H9 (cell line): ENCODE measurements at regions not wholly inside any gene's neighbourhood (a gene's known extent, or its start where the extent isn't known, plus 50 kb on each side); places are given as distances from the start of the nearest gene placed in this dataset.

Source experiments
- DNase-seq: peaks from one replicate; pipeline ENCODE4 v3.0.0-alpha.2; 2017
- H2AFZ ChIP-seq: one replicate; pipeline ENCODE4 v1.6.1; 2013; ENCODE audit warnings: mild to moderate bottlenecking, low read length, control low read depth, moderate library complexity
- H2AK5ac ChIP-seq: 2 replicates; pipeline ENCODE4 v1.6.1; 2013; ENCODE audit warnings: low read length, control low read depth, mixed read lengths; ENCODE audit not compliant: insufficient read length
- H2BK120ac ChIP-seq: one replicate; pipeline ENCODE4 v1.6.1; 2013; ENCODE audit warnings: low read depth, mild to moderate bottlenecking, low read length, control low read depth, inconsistent platforms; ENCODE audit not compliant: poor library complexity, severe bottlenecking
- H2BK12ac ChIP-seq: 2 replicates; pipeline ENCODE4 v1.6.1; 2013; ENCODE audit warnings: low read length, control low read depth, mixed read lengths, low read depth; ENCODE audit not compliant: insufficient read length
- H2BK15ac ChIP-seq: 2 replicates; pipeline ENCODE4 v1.6.1; 2013; ENCODE audit warnings: low read depth, low read length, control low read depth
- H2BK20ac ChIP-seq: one replicate; pipeline ENCODE4 v1.6.1; 2013; ENCODE audit warnings: low read depth, mild to moderate bottlenecking, low read length, control low read depth, inconsistent platforms; ENCODE audit not compliant: poor library complexity, severe bottlenecking
- H2BK5ac ChIP-seq: 2 replicates; pipeline ENCODE4 v1.6.1; 2013; ENCODE audit warnings: low read length, control low read depth, mixed read lengths; ENCODE audit not compliant: insufficient read length
- H3K14ac ChIP-seq: 2 replicates; pipeline ENCODE4 v1.6.1; 2013; ENCODE audit warnings: low read length, control low read depth; ENCODE audit not compliant: insufficient read depth
- H3K18ac ChIP-seq: 2 replicates; pipeline ENCODE4 v1.6.1; 2013; ENCODE audit warnings: low read depth, mild to moderate bottlenecking, mixed read lengths, low read length, control low read depth; ENCODE audit not compliant: insufficient read length
- H3K23ac ChIP-seq: 2 replicates; pipeline ENCODE4 v1.6.1; 2013; ENCODE audit warnings: low read length, control low read depth, mixed read lengths, low read depth; ENCODE audit not compliant: insufficient read length
- H3K23me2 ChIP-seq: 2 replicates; pipeline ENCODE4 v1.6.1; 2013; ENCODE audit warnings: low read depth, mild to moderate bottlenecking, mixed read lengths, low read length, control low read depth; ENCODE audit not compliant: insufficient read length, poor library complexity, severe bottlenecking
- H3K27ac ChIP-seq: 2 replicates; pipeline ENCODE4 v1.5.1; 2013; ENCODE audit warnings: low read length, control low read depth, mixed read lengths, low read depth; ENCODE audit not compliant: insufficient read length
- H3K27me3 ChIP-seq: 2 replicates; pipeline ENCODE4 v1.6.1; 2013; ENCODE audit warnings: low read length, control low read depth, inconsistent platforms; ENCODE audit not compliant: insufficient read depth
- H3K4ac ChIP-seq: 2 replicates; pipeline ENCODE4 v1.6.1; 2013; ENCODE audit warnings: low read depth, mild to moderate bottlenecking, control low read depth, inconsistent platforms, low read length, moderate library complexity
- H3K4me1 ChIP-seq: 2 replicates; pipeline ENCODE4 v1.6.1; 2013; ENCODE audit warnings: low read length, control low read depth, inconsistent platforms; ENCODE audit not compliant: insufficient read depth
- H3K4me2 ChIP-seq: 2 replicates; pipeline ENCODE4 v1.6.1; 2013; ENCODE audit warnings: low read length, control low read depth, mixed read lengths; ENCODE audit not compliant: insufficient read length, insufficient read depth
- H3K56ac ChIP-seq: 2 replicates; pipeline ENCODE4 v1.6.1; 2013; ENCODE audit warnings: low read depth, mild to moderate bottlenecking, mixed read lengths, low read length, control low read depth; ENCODE audit not compliant: insufficient read length
- H3K79me1 ChIP-seq: 2 replicates; pipeline ENCODE4 v1.6.1; 2013; ENCODE audit warnings: low read depth, mild to moderate bottlenecking, moderate library complexity, low read length, control low read depth, inconsistent platforms; ENCODE audit not compliant: insufficient read depth, poor library complexity, severe bottlenecking
- H3K79me2 ChIP-seq: 2 replicates; pipeline ENCODE4 v1.6.1; 2013; ENCODE audit warnings: low read length, control low read depth, inconsistent platforms; ENCODE audit not compliant: insufficient read depth
- H3K9ac ChIP-seq: 2 replicates; pipeline ENCODE4 v1.6.1; 2013; ENCODE audit warnings: low read length, control low read depth, mixed read lengths; ENCODE audit not compliant: insufficient read length; ENCODE audit errors: extremely low read depth
- H3K9me3 ChIP-seq: one replicate; pipeline ENCODE4 v1.6.1; 2013; ENCODE audit warnings: low read depth, low read length, inconsistent platforms; ENCODE audit not compliant: control insufficient read depth
- H3T11ph ChIP-seq: one replicate; pipeline ENCODE4 v1.6.1; 2013; ENCODE audit warnings: mild to moderate bottlenecking, low read length, control low read depth, inconsistent platforms
- H4K20me1 ChIP-seq: one replicate; pipeline ENCODE4 v1.6.1; 2013; ENCODE audit not compliant: control insufficient read depth, insufficient read length, insufficient read depth
- H4K5ac ChIP-seq: 2 replicates; pipeline ENCODE4 v1.6.1; 2013; ENCODE audit warnings: low read depth, mild to moderate bottlenecking, mixed read lengths, low read length, control low read depth; ENCODE audit not compliant: insufficient read length
- H4K8ac ChIP-seq: replicated peaks from 2 replicates; pipeline ENCODE4 v1.6.1; 2013; ENCODE audit warnings: low read length, control low read depth, mixed read lengths, low read depth; ENCODE audit not compliant: insufficient read length
- H4K91ac ChIP-seq: 2 replicates; pipeline ENCODE4 v1.6.1; 2013; ENCODE audit warnings: low read depth, mild to moderate bottlenecking, moderate library complexity, mixed read lengths, low read length, control low read depth; ENCODE audit not compliant: insufficient read length
- H3K27ac Mint-ChIP-seq, 3 experiments: 2 replicates in 2 of 3; 3 replicates in 1 of 3; pipeline ENCODE4 v1.8.0; 2020 to 2021; ENCODE audit warnings: mixed read lengths in 3 of 3, mild to moderate bottlenecking in 1 of 3, moderate library complexity in 1 of 3
- H3K27me3 Mint-ChIP-seq: 2 replicates; pipeline ENCODE4 v1.8.0; 2021; ENCODE audit warnings: low read depth, mild to moderate bottlenecking, moderate library complexity, mixed read lengths
- H3K36me3 Mint-ChIP-seq, 3 experiments: 2 replicates in 2 of 3; 3 replicates in 1 of 3; pipeline ENCODE4 v1.8.0; 2020 to 2021; ENCODE audit warnings: low read depth in 3 of 3, mixed read lengths in 3 of 3; ENCODE audit not compliant: insufficient read depth in 1 of 3
- H3K4me1 Mint-ChIP-seq, 2 experiments: 2 replicates each; pipeline ENCODE4 v1.8.0; 2020; ENCODE audit warnings: mixed read lengths in 2 of 2
- H3K4me3 Mint-ChIP-seq, 2 experiments: 2 replicates in 1 of 2; 3 replicates in 1 of 2; pipeline ENCODE4 v1.8.0; 2020 to 2021; ENCODE audit warnings: mild to moderate bottlenecking in 2 of 2, mixed read lengths in 2 of 2, moderate library complexity in 1 of 2
- H3K9me3 Mint-ChIP-seq, 2 experiments: 2 replicates in 1 of 2; 3 replicates in 1 of 2; pipeline ENCODE4 v1.8.0; 2020; ENCODE audit warnings: mild to moderate bottlenecking in 2 of 2, mixed read lengths in 2 of 2, moderate library complexity in 1 of 2
- WGBS: extraction: QIAGEN DNeasy Blood & Tissue Kit; methylation state at CpG from one replicate; pipeline ENCODE4 v1.1.7; 2013; ENCODE audit warnings: missing lambda C conversion rate, low lambda C conversion rate, mixed read lengths; ENCODE audit not compliant: insufficient read length; ENCODE audit errors: extremely low coverage; 5-methylcytosine and 5-hydroxymethylcytosine counted together
- TF ChIP-seq, protein P1 (sequence below): fragments of 200-600 bp; sonication (generic); conservative IDR thresholded peaks from 3 replicates; pipeline ENCODE4 v1.8.0; 2021; ENCODE audit warnings: antibody characterized with exemption, mild to moderate bottlenecking

DNA sequence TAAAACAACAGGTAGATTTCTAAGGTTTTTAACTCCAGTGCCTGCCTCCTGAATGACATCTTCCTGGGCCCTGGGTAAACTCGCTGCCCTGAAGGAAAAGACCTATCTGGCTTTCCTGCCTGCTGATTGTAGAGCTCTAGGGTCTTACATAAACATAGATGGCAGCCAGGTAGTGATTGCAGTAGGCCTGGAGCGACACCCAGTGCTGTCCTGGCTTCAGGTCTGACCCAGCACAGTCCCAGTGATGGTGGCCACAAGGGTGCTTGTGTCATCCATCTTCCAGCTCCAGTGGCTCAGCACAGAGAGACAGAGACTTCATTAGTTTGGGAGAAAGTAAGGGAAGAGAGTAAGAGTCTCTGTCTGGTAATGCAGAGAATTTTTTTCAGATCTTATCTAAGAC, 542.9 kb upstream of the IMPG1 start:
- Histone ChIP-seq H4K20me1 (no peaks in the 10 kb centered on the region), H2BK5ac (no peak overlapping the region), H3K79me2 (no peaks in the 10 kb centered on the region), H3K56ac (no peak overlapping the region), H3T11ph (no peak overlapping the region), H3K23ac (no peak overlapping the region), H3K4ac (no peak overlapping the region), H2BK12ac (no peak overlapping the region), H3K14ac (no peak overlapping the region), H3K4me1 (no peaks in the 10 kb centered on the region; the same call in 1 of the 2 replicates), H4K91ac (no peak overlapping the region), H2BK15ac (no peak overlapping the region), H3K79me1 (no peaks in the 10 kb centered on the region), H4K5ac (no peak overlapping the region), H3K9ac (no peak overlapping the region), H3K9me3 (no peaks in the 10 kb centered on the region), H3K18ac (no peak overlapping the region), H3K4me2 (no peak overlapping the region), H2BK120ac (no peak overlapping the region), H3K27me3 (no peaks in the 10 kb centered on the region), H3K27ac (no peak overlapping the region), H2AK5ac (no peak overlapping the region), H3K23me2 (no peaks in the 10 kb centered on the region), H2AFZ (no peak overlapping the region), H4K8ac (no peak overlapping the region), H2BK20ac (no peak overlapping the region)
- H3K27me3 Mint-ChIP-seq: no peaks in the 10 kb centered on the region
- peaks cover 27 to 28% of the 10 kb centered on the region in 2 experiments for H3K4me1 Mint-ChIP-seq
- no peak for DNase-seq
- TF ChIP-seq, protein P1, sequence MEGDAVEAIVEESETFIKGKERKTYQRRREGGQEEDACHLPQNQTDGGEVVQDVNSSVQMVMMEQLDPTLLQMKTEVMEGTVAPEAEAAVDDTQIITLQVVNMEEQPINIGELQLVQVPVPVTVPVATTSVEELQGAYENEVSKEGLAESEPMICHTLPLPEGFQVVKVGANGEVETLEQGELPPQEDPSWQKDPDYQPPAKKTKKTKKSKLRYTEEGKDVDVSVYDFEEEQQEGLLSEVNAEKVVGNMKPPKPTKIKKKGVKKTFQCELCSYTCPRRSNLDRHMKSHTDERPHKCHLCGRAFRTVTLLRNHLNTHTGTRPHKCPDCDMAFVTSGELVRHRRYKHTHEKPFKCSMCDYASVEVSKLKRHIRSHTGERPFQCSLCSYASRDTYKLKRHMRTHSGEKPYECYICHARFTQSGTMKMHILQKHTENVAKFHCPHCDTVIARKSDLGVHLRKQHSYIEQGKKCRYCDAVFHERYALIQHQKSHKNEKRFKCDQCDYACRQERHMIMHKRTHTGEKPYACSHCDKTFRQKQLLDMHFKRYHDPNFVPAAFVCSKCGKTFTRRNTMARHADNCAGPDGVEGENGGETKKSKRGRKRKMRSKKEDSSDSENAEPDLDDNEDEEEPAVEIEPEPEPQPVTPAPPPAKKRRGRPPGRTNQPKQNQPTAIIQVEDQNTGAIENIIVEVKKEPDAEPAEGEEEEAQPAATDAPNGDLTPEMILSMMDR: no peak
- H3K27ac Mint-ChIP-seq: peak overlapping the region in 2 of 3 experiments; percentile 63 to 92; a peak in 4 of 7 replicates
- WGBS: no CpG with 5 or more reads among the region's 2 CpGs
- H3K9me3 Mint-ChIP-seq: no peaks in the 10 kb centered on the region
- H3K4me3 Mint-ChIP-seq: no peak overlapping the region
- H3K36me3 Mint-ChIP-seq: peaks cover 0 to 1% (median 0%) of the 10 kb centered on the region in 3 experiments; a peak in 1 of 7 replicates
